ENCODE measurements at regions not wholly inside any gene's neighbourhood (a gene's known extent, or its start where the extent isn't known, plus 50 kb on each side); places are given as distances from the start of the nearest gene placed in this dataset.
"Not testable (repeated sequence)": the region's sequence is repeated elsewhere in the genome, so short reads cannot be mapped to it uniquely, and the experiment has no call there.

DNA sequence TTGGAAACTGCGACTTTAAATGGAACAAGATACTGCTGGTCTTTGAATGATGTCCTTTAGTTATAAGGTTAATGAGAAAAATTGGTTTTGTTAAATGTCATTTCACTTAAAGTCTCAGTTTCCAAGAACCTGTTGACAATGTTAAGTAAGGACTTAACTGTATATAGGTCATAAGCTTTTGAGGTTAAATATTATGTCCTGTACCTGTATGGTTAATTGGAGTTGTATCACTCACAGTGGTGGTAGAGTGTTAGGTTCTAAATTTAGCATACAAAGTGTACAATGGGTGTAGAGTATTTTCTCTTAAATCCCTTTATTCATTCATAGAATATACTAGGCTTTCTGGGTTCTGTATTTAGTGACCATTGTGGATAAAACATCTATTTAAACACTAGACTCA lies 110.2 kb downstream of the HAUS1 start:
- Histone ChIP-seq H3K9me3 (replicated peaks) (no peaks in the 10 kb centered on the region), H3K36me3 (peaks cover 7% of the 10 kb centered on the region), H3K4me1 (0 out of 2 replicates have a peak, but pooled peaks cover 6% of the 10 kb centered on the region), H3K4me3 (no peak overlapping the region), H3K27ac (no peak overlapping the region), H3K27me3 (no peaks in the 10 kb centered on the region)
- DNase-seq: no peak

DNA sequence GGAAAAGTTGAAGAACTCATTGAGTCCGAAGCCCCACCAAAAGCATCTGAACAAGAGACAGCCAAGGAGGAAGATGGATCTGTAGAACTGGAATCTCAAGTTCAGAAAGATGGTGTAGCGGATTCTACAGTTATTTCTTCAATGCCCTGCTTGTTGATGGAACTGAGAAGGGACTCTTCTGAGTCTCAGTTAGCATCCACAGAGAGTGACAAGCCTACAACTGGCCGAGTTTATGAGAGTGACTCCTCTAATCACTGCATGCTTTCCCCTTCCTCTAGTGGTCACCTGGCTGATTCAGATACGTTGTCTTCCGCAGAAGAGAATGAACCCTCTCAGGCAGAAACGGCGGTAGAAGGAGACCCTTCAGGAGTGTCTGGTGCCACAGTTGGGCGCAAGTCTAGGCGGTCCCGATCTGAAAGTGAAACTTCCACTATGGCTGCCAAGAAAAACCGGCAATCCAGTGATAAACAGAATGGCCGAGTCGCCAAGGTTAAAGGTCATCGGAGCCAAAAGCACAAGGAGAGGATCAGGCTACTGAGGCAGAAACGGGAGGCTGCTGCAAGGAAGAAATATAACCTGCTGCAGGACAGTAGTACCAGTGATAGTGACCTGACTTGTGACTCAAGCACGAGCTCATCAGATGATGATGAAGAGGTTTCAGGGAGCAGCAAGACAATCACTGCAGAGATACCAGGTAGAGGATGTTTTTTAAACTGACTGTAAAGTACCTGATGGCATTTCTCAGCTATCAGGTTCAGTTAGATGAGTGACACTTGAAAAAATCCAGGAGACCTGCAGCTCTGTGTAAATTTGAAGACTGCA lies 111.9 kb downstream of the HAUS1 start:
- no peaks in the 10 kb centered on the region for H3K27me3 ChIP-seq
- no peak for DNase-seq
- H3K27ac ChIP-seq: no peak overlapping the region
- 0 out of 2 replicates have a peak, but pooled peaks cover 6% of the 10 kb centered on the region for H3K4me1 ChIP-seq
- no peak overlapping the region for H3K4me3 ChIP-seq
- no peaks in the 10 kb centered on the region for H3K9me3 ChIP-seq (replicated peaks)
- peaks cover 7% of the 10 kb centered on the region; the same call in 1 of the 2 replicates for H3K36me3 ChIP-seq

DNA sequence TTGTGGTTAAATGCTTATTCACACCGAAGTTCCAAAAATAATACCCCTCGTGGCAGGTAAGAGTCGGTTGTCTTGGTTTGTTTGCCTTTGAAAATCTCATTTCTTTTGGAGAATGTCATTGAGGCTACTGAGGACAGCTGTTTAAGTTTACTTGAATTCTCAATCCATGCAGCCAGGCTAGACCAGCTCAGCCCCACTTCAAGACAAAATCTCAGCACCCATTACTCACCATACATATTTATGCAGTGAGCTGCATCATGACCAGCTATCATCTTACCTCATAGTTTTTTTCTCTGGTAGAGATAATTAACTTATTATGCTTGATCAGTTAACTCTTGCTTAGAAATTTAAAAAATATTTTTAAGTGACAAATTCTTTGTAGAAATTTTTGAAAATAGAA lies 115.9 kb downstream of the HAUS1 start:
- peaks cover 10% of the 10 kb centered on the region for H3K4me1 ChIP-seq
- H3K36me3 ChIP-seq: peaks cover 7% of the 10 kb centered on the region; the same call in 1 of the 2 replicates
- H3K27ac ChIP-seq: no peak overlapping the region
- no peaks in the 10 kb centered on the region for H3K27me3 ChIP-seq
- no peak overlapping the region for H3K4me3 ChIP-seq
- no peaks in the 10 kb centered on the region for H3K9me3 ChIP-seq (replicated peaks)
- peak; percentile 10 to 26 for DNase-seq

DNA sequence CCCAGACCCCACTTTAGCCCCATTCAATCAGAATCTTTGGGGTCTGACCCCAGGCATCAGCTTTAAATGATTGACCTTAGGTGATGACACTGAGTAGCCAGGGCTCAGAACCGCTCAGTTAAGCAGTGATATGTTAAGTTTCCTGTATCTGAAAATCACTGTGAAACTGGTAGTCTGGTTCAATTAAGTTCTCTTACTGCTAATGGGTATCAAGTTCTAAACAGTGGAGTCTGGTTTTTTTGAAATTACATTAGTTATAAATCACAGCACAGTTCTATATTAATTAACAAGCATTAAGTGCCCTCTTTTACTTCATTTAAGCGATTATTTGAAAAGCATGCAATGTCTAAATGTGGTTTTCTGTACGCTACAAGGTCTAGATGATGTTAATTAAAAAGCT lies 117.9 kb downstream of the HAUS1 start:
- Histone ChIP-seq H3K27me3 (no peaks in the 10 kb centered on the region), H3K4me3 (no peak overlapping the region), H3K4me1 (peaks cover 10% of the 10 kb centered on the region), H3K27ac (no peak overlapping the region), H3K36me3 (peaks cover 2% of the 10 kb centered on the region; the same call in 1 of the 2 replicates), H3K9me3 (replicated peaks) (no peaks in the 10 kb centered on the region)
- DNase-seq: no peak

DNA sequence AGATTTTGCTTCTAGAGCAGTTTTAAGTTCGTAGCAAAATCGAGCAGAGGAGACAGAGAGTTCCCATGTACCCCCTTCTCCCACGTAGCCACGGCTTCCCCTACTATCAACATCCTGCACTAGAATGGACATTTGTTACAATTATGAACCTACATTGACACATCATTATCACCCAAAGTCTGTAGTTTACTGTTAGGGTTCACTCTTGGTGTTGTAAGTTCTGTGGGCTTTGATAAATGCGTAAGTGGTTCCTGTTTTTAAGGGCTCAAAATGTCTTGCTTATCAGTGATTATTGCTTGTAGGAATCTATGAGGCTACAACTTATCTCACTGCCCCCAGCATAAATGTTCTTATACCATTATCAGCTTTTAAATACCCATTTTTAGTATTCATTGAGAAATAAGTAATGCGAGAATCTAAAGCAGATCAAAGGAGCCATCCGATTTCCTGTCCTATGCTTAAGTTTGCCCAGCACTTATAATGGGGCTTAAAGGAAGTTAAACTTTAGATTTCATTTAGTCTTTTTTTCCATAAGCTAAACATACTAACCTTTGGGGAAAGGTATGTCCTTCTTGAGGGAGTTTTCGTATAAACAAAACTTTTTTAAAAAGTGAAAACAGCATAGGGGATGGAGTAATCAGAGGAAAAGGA lies 118.7 kb downstream of the HAUS1 start:
- H3K27me3 ChIP-seq: no peaks in the 10 kb centered on the region
- no peak overlapping the region for H3K27ac ChIP-seq

DNA sequence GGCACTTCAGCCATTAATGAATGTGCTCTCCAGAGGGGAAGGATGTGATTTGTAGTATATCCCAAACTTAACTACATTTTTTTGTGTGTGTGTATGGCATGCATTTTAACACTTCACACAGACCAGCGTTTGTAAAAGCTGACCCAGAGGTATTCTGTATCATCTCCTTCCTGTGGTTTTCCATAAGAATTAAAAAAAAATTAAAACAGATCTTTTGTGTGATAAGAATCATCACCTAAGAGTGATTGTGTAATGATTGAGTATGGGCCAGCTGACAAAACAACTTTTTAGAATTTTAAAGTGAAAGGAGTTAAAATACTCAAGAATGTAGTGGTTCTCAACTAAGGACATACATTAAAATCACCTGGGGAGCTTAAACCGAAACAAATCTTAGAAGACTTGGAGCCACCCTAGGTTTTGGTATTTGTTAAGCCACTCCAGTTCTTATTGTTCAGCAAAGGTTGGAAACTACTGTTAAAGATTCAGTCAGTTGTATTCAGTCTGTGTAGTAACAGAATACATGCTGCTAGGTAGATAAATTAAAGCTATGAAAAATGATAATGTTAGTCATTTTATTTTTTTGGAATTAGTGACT lies 120.1 kb downstream of the HAUS1 start:
- Histone ChIP-seq H3K9me3 (replicated peaks) (no peaks in the 10 kb centered on the region), H3K36me3 (no peaks in the 10 kb centered on the region), H3K4me3 (no peak overlapping the region), H3K27ac (no peak overlapping the region), H3K4me1 (peaks cover 10% of the 10 kb centered on the region), H3K27me3 (no peaks in the 10 kb centered on the region)
- peak in 1 of 2 experiments; percentile 19 for DNase-seq

More for the DNA sequence above, 118.7 kb downstream of the HAUS1 start:
- DNase-seq: no peak
- Histone ChIP-seq H3K9me3 (replicated peaks) (no peaks in the 10 kb centered on the region), H3K4me3 (no peak overlapping the region), H3K36me3 (peaks cover 2% of the 10 kb centered on the region; the same call in 1 of the 2 replicates), H3K4me1 (peaks cover 10% of the 10 kb centered on the region)

DNA sequence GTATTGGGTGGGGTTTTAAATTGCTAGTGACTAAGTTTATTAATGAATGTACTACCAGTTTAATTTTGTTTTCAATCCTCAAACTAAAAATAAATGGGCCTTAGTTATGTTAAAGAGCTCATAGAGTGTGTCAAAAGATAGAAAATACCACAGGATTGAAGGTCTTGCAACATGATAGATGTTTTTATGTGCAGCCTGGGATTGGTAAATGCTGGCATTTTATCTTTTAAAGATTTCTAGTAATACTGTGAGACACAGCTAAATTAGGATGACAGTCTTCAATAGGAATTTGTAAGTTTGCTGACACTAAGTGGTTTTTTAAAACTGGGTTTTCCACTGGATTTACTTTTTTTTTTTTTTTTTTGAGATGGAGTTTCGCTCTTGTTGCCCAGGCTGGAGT lies 122.3 kb downstream of the HAUS1 start:
- Histone ChIP-seq H3K36me3 (no peaks in the 10 kb centered on the region), H3K4me1 (peaks cover 10% of the 10 kb centered on the region), H3K27ac (no peak overlapping the region), H3K27me3 (no peaks in the 10 kb centered on the region), H3K4me3 (no peak overlapping the region), H3K9me3 (replicated peaks) (no peaks in the 10 kb centered on the region)
- no peak for DNase-seq

DNA sequence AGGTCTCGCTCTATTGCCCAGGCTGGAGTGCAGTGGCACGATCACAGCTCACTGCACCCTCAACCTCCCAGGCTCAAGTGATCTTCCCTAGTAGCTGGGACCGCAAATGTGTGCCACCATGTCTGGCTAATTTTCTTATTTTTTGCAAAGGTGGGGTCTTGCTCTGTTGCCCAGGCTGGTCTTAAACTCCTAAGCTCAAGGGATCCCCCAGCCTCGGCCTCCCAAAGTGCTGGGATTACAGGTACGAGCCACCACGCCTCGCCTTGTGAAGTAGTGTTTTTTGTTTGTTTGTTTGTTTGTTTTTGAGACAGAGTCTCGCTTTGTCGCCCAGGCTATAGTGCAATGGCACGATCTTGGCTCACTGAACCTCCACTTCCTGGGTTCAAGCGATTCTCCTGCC lies 125.5 kb downstream of the HAUS1 start:
- not testable (repeated sequence) for H3K4me1 ChIP-seq; DNase-seq; H3K36me3 ChIP-seq; H3K4me3 ChIP-seq; H3K9me3 ChIP-seq (replicated peaks); H3K27me3 ChIP-seq; H3K27ac ChIP-seq

DNA sequence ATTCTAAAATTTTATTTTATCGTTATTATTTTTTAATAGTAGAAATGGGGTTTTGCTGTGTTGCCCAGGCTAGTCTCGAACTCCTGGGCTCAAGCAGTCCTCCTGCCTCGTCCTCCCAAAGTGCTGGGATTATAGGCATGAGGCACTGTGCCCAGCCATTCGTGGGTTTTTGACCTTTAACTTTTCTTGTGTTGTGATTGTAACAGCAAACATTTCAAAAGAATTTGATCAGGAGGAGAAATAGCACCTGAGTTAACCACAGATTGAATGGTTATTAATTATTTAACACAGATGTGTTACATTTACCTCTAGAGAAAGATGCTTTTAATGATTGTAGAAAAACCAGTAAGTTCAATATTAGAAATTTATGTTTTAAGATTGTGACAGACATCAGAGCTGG lies 132.0 kb downstream of the HAUS1 start:
- Histone ChIP-seq H3K4me1 (no peaks in the 10 kb centered on the region), H3K27ac (no peak overlapping the region), H3K4me3 (no peak overlapping the region), H3K36me3 (no peaks in the 10 kb centered on the region), H3K27me3 (no peaks in the 10 kb centered on the region), H3K9me3 (replicated peaks) (no peaks in the 10 kb centered on the region)
- no peak for DNase-seq

DNA sequence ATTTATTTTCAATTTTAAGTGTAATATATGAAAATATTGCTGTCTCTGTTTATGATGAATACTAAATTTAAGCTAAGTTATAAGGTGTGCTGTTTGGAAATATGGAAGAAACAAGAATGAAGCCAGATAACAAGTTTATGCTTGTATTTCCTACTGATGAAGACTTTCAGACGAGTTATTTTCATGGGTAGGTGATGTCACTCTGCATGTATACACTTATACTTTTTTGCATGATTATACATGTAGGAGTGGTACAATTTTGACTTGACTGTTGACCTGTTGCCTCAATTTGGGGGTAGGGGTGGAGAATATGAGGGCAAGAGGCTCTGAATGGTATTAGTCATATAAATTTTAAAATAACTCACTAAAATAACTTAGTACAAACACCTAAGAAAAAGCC lies 133.7 kb downstream of the HAUS1 start:
- Histone ChIP-seq H3K9me3 (replicated peaks) (no peaks in the 10 kb centered on the region), H3K4me3 (no peak overlapping the region), H3K4me1 (no peaks in the 10 kb centered on the region), H3K27ac (no peak overlapping the region), H3K36me3 (no peaks in the 10 kb centered on the region), H3K27me3 (no peaks in the 10 kb centered on the region)
- DNase-seq: no peak

DNA sequence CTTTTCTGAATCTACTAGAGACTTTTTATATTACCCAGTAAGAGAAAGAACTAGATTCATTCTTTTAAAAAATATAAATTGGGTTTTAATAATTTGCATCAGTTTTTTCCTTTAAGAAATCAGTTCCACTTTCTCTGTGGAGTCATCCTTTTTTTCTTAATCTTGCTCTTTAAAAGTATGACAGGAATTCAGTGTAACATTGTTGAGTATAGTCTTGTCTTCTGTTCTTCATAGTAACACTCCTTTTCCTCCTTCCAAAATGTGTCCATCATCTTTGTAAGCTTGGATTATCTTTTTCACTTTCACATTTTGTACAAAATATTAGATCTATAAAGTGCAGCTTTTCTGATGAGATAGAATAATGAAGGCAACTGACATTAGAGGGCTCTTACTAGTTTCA lies 135.4 kb downstream of the HAUS1 start:
- no peak for DNase-seq
- no peaks in the 10 kb centered on the region for H3K36me3 ChIP-seq
- H3K4me1 ChIP-seq: no peaks in the 10 kb centered on the region
- no peaks in the 10 kb centered on the region for H3K9me3 ChIP-seq (replicated peaks)
- no peak overlapping the region for H3K27ac ChIP-seq
- H3K27me3 ChIP-seq: no peaks in the 10 kb centered on the region
- no peak overlapping the region for H3K4me3 ChIP-seq

DNA sequence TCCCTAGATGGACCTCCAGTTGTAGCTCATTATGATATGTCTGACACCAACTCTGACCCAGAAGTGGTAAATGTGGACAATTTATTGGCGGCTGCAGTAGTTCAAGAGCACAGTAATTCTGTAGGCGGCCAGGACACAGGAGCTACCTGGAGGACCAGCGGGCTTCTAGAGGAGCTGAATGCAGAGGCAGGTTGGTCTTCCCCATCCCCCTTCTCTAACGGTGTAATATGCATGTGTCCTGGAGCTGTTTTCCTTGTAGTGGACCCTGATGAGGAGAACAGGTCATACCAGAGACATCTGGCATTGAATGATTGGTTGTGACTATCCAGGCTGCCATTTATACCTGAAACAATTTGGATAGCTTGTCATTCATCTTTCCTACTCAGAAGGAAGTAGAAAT lies 135.8 kb downstream of the HAUS1 start:
- no peaks in the 10 kb centered on the region for H3K4me1 ChIP-seq
- no peak for DNase-seq
- H3K4me3 ChIP-seq: no peak overlapping the region

DNA sequence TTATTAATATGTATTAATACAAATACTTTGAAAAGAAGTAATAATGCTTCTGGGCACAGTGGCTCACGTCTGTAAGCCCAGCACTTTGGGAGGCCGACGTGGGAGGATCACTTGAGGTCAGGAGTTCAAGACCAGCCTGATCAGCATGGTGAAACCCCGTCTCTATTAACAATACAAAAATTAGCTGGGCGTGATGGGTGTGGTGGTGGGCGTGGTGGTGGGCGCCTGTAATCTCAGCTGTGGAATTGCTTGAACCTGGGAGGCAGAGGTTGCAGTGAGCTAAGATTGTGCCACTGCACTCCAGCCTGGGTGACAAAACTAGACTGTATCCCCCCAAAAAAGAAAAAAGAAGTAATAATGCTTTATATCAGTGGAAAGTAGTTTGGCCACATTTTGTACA lies 137.2 kb downstream of the HAUS1 start:
- H3K4me1 ChIP-seq; DNase-seq; H3K27me3 ChIP-seq; H3K27ac ChIP-seq; H3K4me3 ChIP-seq; H3K36me3 ChIP-seq; H3K9me3 ChIP-seq (replicated peaks): not testable (repeated sequence)

More for the DNA sequence above, 135.8 kb downstream of the HAUS1 start:
- no peaks in the 10 kb centered on the region for H3K36me3 ChIP-seq
- H3K9me3 ChIP-seq (replicated peaks): no peaks in the 10 kb centered on the region
- no peak overlapping the region for H3K27ac ChIP-seq
- no peaks in the 10 kb centered on the region for H3K27me3 ChIP-seq

DNA sequence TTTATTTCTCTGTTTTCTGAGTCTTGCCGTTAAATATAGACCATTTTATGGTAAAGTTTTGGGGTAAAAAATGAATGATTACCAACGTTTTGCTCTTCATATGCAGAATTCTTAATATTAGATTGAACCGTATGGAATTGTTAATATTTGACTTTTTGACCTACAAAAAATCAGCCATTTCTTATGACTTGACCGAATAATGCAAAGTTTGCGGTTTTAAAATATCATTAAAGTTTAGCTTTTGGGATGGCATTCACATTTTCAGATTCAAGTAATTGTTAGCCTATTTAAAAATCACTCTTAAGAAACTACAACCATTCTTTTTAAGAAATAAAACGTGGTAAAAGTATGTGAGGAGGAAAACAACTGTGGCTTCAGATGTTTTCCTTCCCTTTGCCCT lies 138.0 kb downstream of the HAUS1 start:
- Histone ChIP-seq H3K36me3 (no peaks in the 10 kb centered on the region), H3K27ac (no peak overlapping the region), H3K27me3 (no peaks in the 10 kb centered on the region), H3K4me3 (no peak overlapping the region), H3K9me3 (replicated peaks) (no peaks in the 10 kb centered on the region), H3K4me1 (no peaks in the 10 kb centered on the region)
- DNase-seq: no peak

DNA sequence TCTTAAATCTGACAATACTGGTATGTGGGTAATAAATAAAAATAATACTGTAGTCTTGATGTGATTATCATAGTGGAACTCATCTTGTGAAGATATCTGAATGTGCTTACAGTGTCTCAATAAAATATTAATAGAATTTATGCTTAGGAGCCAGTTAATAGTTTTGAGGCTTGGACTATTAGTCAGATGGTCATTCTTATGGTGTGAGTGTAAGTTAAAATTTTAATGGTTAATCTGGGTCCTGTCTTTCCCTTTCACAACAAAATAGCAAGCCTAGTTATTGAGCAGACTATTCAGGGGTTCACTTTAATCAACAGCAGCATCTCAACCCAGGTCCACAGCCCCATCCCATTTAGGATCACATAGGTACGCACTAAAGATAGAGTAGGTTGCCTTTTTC lies 138.9 kb downstream of the HAUS1 start:
- no peak overlapping the region for H3K27ac ChIP-seq
- H3K4me3 ChIP-seq: no peak overlapping the region
- H3K36me3 ChIP-seq: no peaks in the 10 kb centered on the region
- H3K4me1 ChIP-seq: no peaks in the 10 kb centered on the region
- DNase-seq: no peak
- no peaks in the 10 kb centered on the region for H3K27me3 ChIP-seq
- no peaks in the 10 kb centered on the region for H3K9me3 ChIP-seq (replicated peaks)

Data from SJCRH30 (cell line).